ENCODE measurements at regions not wholly inside any gene's neighbourhood (a gene's known extent, or its start where the extent isn't known, plus 50 kb on each side); places are given as distances from the start of the nearest gene placed in this dataset.

GRCh38 chr1:48123647-48124046 is 98.9 kb upstream of the SLC5A9 start:
- Histone ChIP-seq H4K91ac (ENCODE audit: low read depth, low read length) (no peak overlapping the region), H3K27ac (ENCODE audit: low read depth, low read length) (no peak overlapping the region), H3K4me2 (ENCODE audit: low read length) (no peak overlapping the region), H2AK5ac (ENCODE audit: low read length) (no peak overlapping the region), H3K79me1 (ENCODE audit: low read length) (no peaks in the 10 kb centered on the region), H3K23ac (ENCODE audit: low read length) (no peak overlapping the region), H3K9me3 (ENCODE audit: insufficient read depth, low read depth, low read length) (no peaks in the 10 kb centered on the region), H3K27me3 (ENCODE audit: insufficient read depth, low read length) (no peaks in the 10 kb centered on the region), H3K79me2 (ENCODE audit: control insufficient read depth, insufficient read depth, low read length, poor library complexity) (no peaks in the 10 kb centered on the region), H3K18ac (ENCODE audit: low read length) (no peak overlapping the region), H3K36me3 (ENCODE audit: control insufficient read depth in 1 of 2, insufficient read depth in 2 of 2, low read length in 2 of 2) (no peaks in the 10 kb centered on the region), H4K8ac (ENCODE audit: low read depth, low read length) (no peak overlapping the region), H3K4ac (ENCODE audit: low read depth, low read length) (no peak overlapping the region), H3K14ac (ENCODE audit: low read length) (no peak overlapping the region), H2BK12ac (ENCODE audit: low read length) (no peak overlapping the region), H3K4me1 (ENCODE audit: control insufficient read depth in 1 of 2, insufficient read depth in 2 of 2, low read length in 2 of 2) (no peaks in the 10 kb centered on the region), H2BK120ac (ENCODE audit: insufficient read depth, low read length, poor library complexity) (no peak overlapping the region), H2AFZ (ENCODE audit: insufficient read depth, low read length, poor library complexity) (no peak overlapping the region), H4K12ac (ENCODE audit: low read depth, low read length) (no peak overlapping the region), H3K9ac (ENCODE audit: low read length) (no peak overlapping the region), H3K4me3 (ENCODE audit: low read depth, low read length) (no peak overlapping the region), H2BK5ac (ENCODE audit: low read depth, low read length, poor library complexity) (no peak overlapping the region)
- WGBS (ENCODE audit: extremely low coverage, insufficient coverage, insufficient read length): no CpG with 5 or more reads among the region's 1 CpG
- DNase-seq: no peak

DNA sequence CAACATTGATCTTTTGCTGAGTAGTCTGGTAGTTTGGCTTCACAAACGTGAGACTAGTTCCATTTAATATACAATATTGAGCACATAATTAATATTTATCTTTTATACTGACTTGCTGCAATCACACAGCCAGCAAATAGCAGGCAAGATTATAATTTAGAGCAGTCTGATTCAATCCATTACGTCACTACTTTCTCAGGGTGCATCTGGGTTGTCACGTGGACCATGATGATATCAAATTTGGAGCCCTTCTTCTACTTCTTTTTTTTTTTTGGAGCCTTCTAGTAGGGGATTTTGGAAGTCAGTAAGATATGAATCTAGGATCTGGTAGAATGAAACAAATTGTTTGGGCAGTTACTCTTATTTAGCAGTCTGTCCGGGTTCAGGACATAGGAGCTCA is 100.6 kb upstream of the SLC5A9 start:
- Histone ChIP-seq H2BK5ac (ENCODE audit: low read depth, low read length, poor library complexity) (no peak overlapping the region), H3K79me2 (ENCODE audit: control insufficient read depth, insufficient read depth, low read length, poor library complexity) (no peaks in the 10 kb centered on the region), H3K27me3 (ENCODE audit: insufficient read depth, low read length) (no peaks in the 10 kb centered on the region), H2AFZ (ENCODE audit: insufficient read depth, low read length, poor library complexity) (no peak overlapping the region), H3K4ac (ENCODE audit: low read depth, low read length) (no peak overlapping the region), H4K91ac (ENCODE audit: low read depth, low read length) (no peak overlapping the region), H3K36me3 (ENCODE audit: control insufficient read depth in 1 of 2, insufficient read depth in 2 of 2, low read length in 2 of 2) (no peaks in the 10 kb centered on the region), H3K4me1 (ENCODE audit: control insufficient read depth in 1 of 2, insufficient read depth in 2 of 2, low read length in 2 of 2) (no peaks in the 10 kb centered on the region), H3K4me3 (ENCODE audit: low read depth, low read length) (no peak overlapping the region), H3K79me1 (ENCODE audit: low read length) (no peaks in the 10 kb centered on the region), H3K23ac (ENCODE audit: low read length) (no peak overlapping the region), H2BK12ac (ENCODE audit: low read length) (no peak overlapping the region), H3K9ac (ENCODE audit: low read length) (no peak overlapping the region), H3K14ac (ENCODE audit: low read length) (no peak overlapping the region), H2BK120ac (ENCODE audit: insufficient read depth, low read length, poor library complexity) (no peak overlapping the region), H4K12ac (ENCODE audit: low read depth, low read length) (no peak overlapping the region), H3K9me3 (ENCODE audit: insufficient read depth, low read depth, low read length) (no peaks in the 10 kb centered on the region), H3K4me2 (ENCODE audit: low read length) (no peak overlapping the region), H3K27ac (ENCODE audit: low read depth, low read length) (no peak overlapping the region), H2AK5ac (ENCODE audit: low read length) (no peak overlapping the region), H3K18ac (ENCODE audit: low read length) (no peak overlapping the region), H4K8ac (ENCODE audit: low read depth, low read length) (no peak overlapping the region)
- no CpG with 5 or more reads among the region's 4 CpGs for WGBS (ENCODE audit: extremely low coverage, insufficient coverage, insufficient read length)
- DNase-seq: no peak

DNA sequence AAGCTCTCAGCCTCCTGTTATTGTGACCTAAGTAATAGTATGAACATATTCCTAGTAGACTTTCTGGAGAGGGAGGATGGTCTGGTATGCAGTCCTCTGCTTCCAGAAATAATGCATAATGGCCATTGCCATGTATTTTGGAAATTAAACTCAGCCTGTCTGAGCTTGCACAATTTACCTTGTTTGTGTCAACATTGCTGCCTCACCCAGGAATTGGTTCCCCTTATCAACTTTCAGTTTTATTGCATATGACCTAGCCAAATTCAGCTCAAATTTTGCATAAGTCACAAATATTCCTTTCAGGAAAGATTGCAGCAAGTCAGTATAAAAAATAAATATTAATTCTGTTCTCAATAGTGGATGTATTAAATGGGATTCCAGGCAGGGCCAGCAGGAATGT is 101.9 kb upstream of the SLC5A9 start:
- Histone ChIP-seq H2BK5ac (ENCODE audit: low read depth, low read length, poor library complexity) (no peak overlapping the region), H3K9me3 (ENCODE audit: insufficient read depth, low read depth, low read length) (no peaks in the 10 kb centered on the region), H3K79me2 (ENCODE audit: control insufficient read depth, insufficient read depth, low read length, poor library complexity) (no peaks in the 10 kb centered on the region), H3K27ac (ENCODE audit: low read depth, low read length) (no peak overlapping the region), H3K4me1 (ENCODE audit: control insufficient read depth in 1 of 2, insufficient read depth in 2 of 2, low read length in 2 of 2) (no peaks in the 10 kb centered on the region), H2AFZ (ENCODE audit: insufficient read depth, low read length, poor library complexity) (no peak overlapping the region), H2BK120ac (ENCODE audit: insufficient read depth, low read length, poor library complexity) (no peak overlapping the region), H3K4me3 (ENCODE audit: low read depth, low read length) (no peak overlapping the region), H4K12ac (ENCODE audit: low read depth, low read length) (no peak overlapping the region), H2AK5ac (ENCODE audit: low read length) (no peak overlapping the region), H3K79me1 (ENCODE audit: low read length) (no peaks in the 10 kb centered on the region), H2BK12ac (ENCODE audit: low read length) (no peak overlapping the region), H3K4ac (ENCODE audit: low read depth, low read length) (no peak overlapping the region), H3K14ac (ENCODE audit: low read length) (no peak overlapping the region), H3K18ac (ENCODE audit: low read length) (no peak overlapping the region), H3K23ac (ENCODE audit: low read length) (no peak overlapping the region), H4K91ac (ENCODE audit: low read depth, low read length) (no peak overlapping the region), H3K4me2 (ENCODE audit: low read length) (no peak overlapping the region), H3K27me3 (ENCODE audit: insufficient read depth, low read length) (no peaks in the 10 kb centered on the region), H3K36me3 (ENCODE audit: control insufficient read depth in 1 of 2, insufficient read depth in 2 of 2, low read length in 2 of 2) (no peaks in the 10 kb centered on the region), H4K8ac (ENCODE audit: low read depth, low read length) (no peak overlapping the region), H3K9ac (ENCODE audit: low read length) (no peak overlapping the region)
- DNase-seq: no peak

GRCh38 chr1:48115835-48116234 is 106.7 kb upstream of the SLC5A9 start:
- Histone ChIP-seq H4K8ac (ENCODE audit: low read depth, low read length) (no peak overlapping the region), H2BK5ac (ENCODE audit: low read depth, low read length, poor library complexity) (no peak overlapping the region), H3K27me3 (ENCODE audit: insufficient read depth, low read length) (no peaks in the 10 kb centered on the region), H3K36me3 (ENCODE audit: control insufficient read depth in 1 of 2, insufficient read depth in 2 of 2, low read length in 2 of 2) (no peaks in the 10 kb centered on the region), H3K9ac (ENCODE audit: low read length) (no peak overlapping the region), H3K4me1 (ENCODE audit: control insufficient read depth in 1 of 2, insufficient read depth in 2 of 2, low read length in 2 of 2) (no peaks in the 10 kb centered on the region), H3K14ac (ENCODE audit: low read length) (no peak overlapping the region), H3K23ac (ENCODE audit: low read length) (no peak overlapping the region), H2AK5ac (ENCODE audit: low read length) (no peak overlapping the region), H3K18ac (ENCODE audit: low read length) (no peak overlapping the region), H3K79me1 (ENCODE audit: low read length) (no peaks in the 10 kb centered on the region), H4K91ac (ENCODE audit: low read depth, low read length) (no peak overlapping the region), H3K4me2 (ENCODE audit: low read length) (no peak overlapping the region), H3K4ac (ENCODE audit: low read depth, low read length) (no peak overlapping the region), H4K12ac (ENCODE audit: low read depth, low read length) (no peak overlapping the region), H3K4me3 (ENCODE audit: low read depth, low read length) (no peak overlapping the region), H3K79me2 (ENCODE audit: control insufficient read depth, insufficient read depth, low read length, poor library complexity) (no peaks in the 10 kb centered on the region), H2AFZ (ENCODE audit: insufficient read depth, low read length, poor library complexity) (no peak overlapping the region), H2BK120ac (ENCODE audit: insufficient read depth, low read length, poor library complexity) (no peak overlapping the region), H2BK12ac (ENCODE audit: low read length) (no peak overlapping the region), H3K9me3 (ENCODE audit: insufficient read depth, low read depth, low read length) (no peaks in the 10 kb centered on the region), H3K27ac (ENCODE audit: low read depth, low read length) (no peak overlapping the region)
- no peak for DNase-seq

Data from trophoblast cell (in vitro differentiated cells and primary cell).